Muscle layer of duodenum (tissue), 2 donors: ENCODE measurements at regions not wholly inside any gene's neighbourhood (a gene's known extent, or its start where the extent isn't known, plus 50 kb on each side); places are given as distances from the start of the nearest gene placed in this dataset.
"Not testable (repeated sequence)": the region's sequence is repeated elsewhere in the genome, so short reads cannot be mapped to it uniquely, and the experiment has no call there.

Experiments used
- H3K27ac ChIP-seq: one replicate; pipeline ENCODE4 v1.7.0; 2013; ENCODE audit warnings: mild to moderate bottlenecking, low read length
- H3K27me3 ChIP-seq: one replicate; pipeline ENCODE4 v1.7.0; 2013; ENCODE audit warnings: low read depth, mild to moderate bottlenecking, control low read depth, low read length
- H3K36me3 ChIP-seq, 2 donors: one replicate each; pipeline ENCODE4 v1.7.0; 2013; ENCODE audit warnings: low read length in 2 of 2, control low read depth in 1 of 2, mild to moderate bottlenecking in 1 of 2; ENCODE audit not compliant: insufficient read depth in 2 of 2, control insufficient read depth in 1 of 2
- H3K4me1 ChIP-seq, 2 donors: one replicate each; pipeline ENCODE4 v1.7.0; 2013; ENCODE audit warnings: low read length in 2 of 2, mild to moderate bottlenecking in 2 of 2, control low read depth in 1 of 2, moderate library complexity in 1 of 2; ENCODE audit not compliant: insufficient read depth in 2 of 2, control insufficient read depth in 1 of 2
- H3K4me3 ChIP-seq, 2 donors: one replicate each; pipeline ENCODE4 v1.7.0; 2013; ENCODE audit warnings: low read length in 2 of 2, low read depth in 1 of 2, mild to moderate bottlenecking in 1 of 2
- H3K9me3 ChIP-seq, 2 donors: one replicate each; pipeline ENCODE4 v1.7.0; 2013; ENCODE audit warnings: low read length in 2 of 2, control low read depth in 1 of 2, mild to moderate bottlenecking in 1 of 2; ENCODE audit not compliant: control insufficient read depth in 1 of 2
- donor health status: healthy.

- not testable (repeated sequence) for H3K9me3 ChIP-seq, H3K4me1 ChIP-seq, H3K4me3 ChIP-seq, H3K36me3 ChIP-seq, H3K27me3 ChIP-seq, H3K27ac ChIP-seq
Measured at GRCh38 chr12:131247875-131248274, 294.2 kb downstream of the ADGRD1 start.

GRCh38 chr12:131249246-131250027 lies 295.7 kb downstream of the ADGRD1 start:
- Histone ChIP-seq H3K27me3 (no peaks in the 10 kb centered on the region), H3K4me3 (no peak overlapping the region), H3K4me1 (no peaks in the 10 kb centered on the region), H3K9me3 (no peaks in the 10 kb centered on the region), H3K36me3 (no peaks in the 10 kb centered on the region), H3K27ac (no peak overlapping the region)

- no peaks in the 10 kb centered on the region for H3K4me1 ChIP-seq
- no peaks in the 10 kb centered on the region for H3K27me3 ChIP-seq
- no peaks in the 10 kb centered on the region for H3K9me3 ChIP-seq
- H3K27ac ChIP-seq: no peak overlapping the region
- H3K4me3 ChIP-seq: no peak overlapping the region
- no peaks in the 10 kb centered on the region for H3K36me3 ChIP-seq
Measured at GRCh38 chr12:131250028-131250950, 296.6 kb downstream of the ADGRD1 start.

DNA sequence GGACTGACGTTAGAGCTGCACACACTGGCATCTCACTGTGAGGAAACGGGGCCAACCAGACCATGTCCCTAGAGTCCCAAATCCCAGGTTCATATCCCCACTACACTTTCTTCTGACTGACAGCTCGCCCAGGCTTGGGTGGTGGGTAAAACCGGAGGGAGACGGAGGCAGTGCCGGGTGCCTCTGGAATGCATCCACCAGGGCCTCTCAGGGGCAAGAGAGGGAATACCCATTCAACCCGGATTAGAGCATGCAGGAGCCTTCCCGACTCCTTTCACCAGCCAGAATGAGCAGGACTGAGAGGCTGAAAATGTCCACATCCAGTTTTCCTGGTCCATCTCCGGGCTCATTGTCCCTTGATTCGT lies 297.2 kb downstream of the ADGRD1 start:
- Histone ChIP-seq H3K36me3 (no peaks in the 10 kb centered on the region), H3K9me3 (no peaks in the 10 kb centered on the region), H3K27ac (no peak overlapping the region), H3K4me1 (no peaks in the 10 kb centered on the region), H3K4me3 (no peak overlapping the region), H3K27me3 (no peaks in the 10 kb centered on the region)

DNA sequence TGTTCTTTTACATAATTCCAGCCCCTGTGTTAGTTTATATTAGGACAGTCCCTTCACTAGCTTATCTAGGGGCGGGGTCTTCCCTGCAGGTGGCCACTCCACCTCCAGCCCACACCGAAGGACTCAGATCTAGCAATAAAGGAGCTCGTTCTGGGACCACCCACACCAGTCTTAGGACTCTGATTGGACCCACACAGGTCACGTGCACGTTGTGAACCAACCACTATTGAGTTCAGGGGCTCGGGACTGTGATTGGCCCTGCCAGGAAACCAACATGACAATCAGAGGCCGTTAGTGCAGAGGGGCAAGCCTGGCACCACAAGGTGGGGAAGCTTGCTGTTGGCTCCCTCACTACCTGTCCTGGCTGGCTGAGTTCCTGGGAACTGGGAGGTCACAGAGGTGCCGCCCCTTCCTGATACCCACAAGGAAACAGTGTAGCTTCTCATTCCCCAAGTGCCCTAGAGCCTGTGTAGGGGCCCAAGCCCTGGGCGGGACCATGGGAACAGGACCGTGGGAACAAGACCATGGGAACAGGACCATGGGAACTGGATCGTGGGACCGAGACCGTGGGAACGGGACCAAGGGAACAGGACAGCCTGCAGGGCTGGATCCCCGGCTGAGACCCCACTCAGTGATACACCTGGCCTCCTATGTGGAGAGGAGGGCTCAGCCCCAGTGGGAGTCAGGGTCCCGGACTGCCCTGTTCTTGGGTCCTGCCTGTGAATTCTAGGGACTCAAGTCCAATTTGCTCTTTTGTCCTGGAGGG lies 297.8 kb downstream of the ADGRD1 start:
- no peaks in the 10 kb centered on the region for H3K9me3 ChIP-seq
- H3K27me3 ChIP-seq: no peaks in the 10 kb centered on the region
- H3K4me3 ChIP-seq: no peak overlapping the region
- no peaks in the 10 kb centered on the region for H3K4me1 ChIP-seq
- H3K36me3 ChIP-seq: no peaks in the 10 kb centered on the region
- no peak overlapping the region for H3K27ac ChIP-seq

DNA sequence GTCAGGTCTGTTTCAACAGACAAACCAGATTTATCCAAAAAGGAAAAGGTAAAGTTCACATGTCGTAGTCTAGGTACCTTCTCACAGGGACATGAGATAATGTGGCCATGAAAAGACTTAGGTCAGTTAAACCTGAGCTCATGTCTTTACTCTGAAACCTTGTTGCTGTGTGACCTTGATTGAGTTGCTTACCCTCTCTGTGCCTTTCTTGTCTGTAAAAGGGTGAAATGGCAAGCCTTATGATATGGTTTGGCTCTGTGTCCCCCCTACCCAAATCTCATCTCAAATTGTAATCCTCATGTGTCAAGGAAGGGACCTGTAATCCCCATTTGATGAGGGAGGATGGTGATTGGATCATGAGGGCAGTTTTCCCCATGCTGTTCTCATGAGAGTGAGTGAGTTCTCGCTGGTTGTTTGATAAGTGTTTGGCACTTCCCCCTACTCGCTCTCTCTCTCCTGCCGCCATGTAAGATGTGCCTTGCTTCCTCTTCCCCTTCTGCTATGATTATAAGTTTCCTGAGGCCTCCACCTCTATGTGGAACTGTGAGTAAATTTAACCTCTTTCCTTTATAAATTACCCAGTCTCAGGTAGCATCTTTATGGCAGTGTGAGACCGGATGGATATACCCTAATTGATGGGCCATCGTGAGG lies 299.8 kb downstream of the ADGRD1 start:
- Histone ChIP-seq H3K9me3 (no peaks in the 10 kb centered on the region), H3K27ac (no peak overlapping the region), H3K4me3 (no peak overlapping the region), H3K4me1 (no peaks in the 10 kb centered on the region), H3K27me3 (no peaks in the 10 kb centered on the region), H3K36me3 (no peaks in the 10 kb centered on the region)

DNA sequence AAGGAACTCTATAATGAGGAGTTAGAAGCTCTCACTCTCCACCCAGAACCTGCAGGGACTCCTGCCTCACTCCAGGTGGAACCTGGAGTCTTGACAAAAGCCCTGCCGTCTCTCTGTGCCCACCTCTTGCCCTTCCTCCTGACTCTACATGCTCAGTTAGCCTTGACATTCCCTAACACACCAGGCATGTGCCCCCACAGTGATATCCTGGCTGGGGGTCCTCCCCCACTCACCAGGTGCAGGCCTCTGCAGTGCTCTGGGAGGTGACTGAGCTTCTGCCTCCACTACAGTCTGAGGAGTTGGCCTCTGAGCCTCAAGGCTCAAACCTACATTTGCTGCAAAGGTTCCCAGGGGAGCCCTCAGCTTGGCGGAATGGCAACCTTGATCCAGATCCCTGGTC lies 300.7 kb downstream of the ADGRD1 start:
- H3K4me3 ChIP-seq: no peak overlapping the region
- H3K27me3 ChIP-seq: no peaks in the 10 kb centered on the region
- no peaks in the 10 kb centered on the region for H3K9me3 ChIP-seq
- H3K4me1 ChIP-seq: no peaks in the 10 kb centered on the region
- H3K36me3 ChIP-seq: no peaks in the 10 kb centered on the region
- H3K27ac ChIP-seq: no peak overlapping the region

DNA sequence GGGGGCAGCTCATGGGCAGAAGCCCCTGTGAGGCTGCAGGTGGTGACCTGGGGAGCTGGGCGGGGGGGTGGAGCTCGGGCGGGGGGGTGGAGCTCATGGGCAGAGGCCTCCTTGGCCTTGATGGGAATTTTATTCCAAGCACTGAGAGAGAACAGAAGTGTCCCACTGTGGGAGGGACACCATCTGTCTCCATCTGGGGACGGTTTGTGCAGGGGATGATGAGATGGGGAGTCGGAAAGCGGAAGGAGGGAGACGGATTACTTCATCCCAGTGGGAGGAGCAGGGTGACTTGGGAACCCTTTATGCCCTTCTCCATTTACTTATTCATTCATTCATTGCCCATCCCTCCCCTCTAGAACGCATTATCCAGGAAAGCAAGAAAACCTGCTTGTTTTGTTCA lies 304.7 kb downstream of the ADGRD1 start:
- H3K27ac ChIP-seq: no peak overlapping the region
- H3K27me3 ChIP-seq: no peaks in the 10 kb centered on the region

GRCh38 chr12:131260251-131260905 lies 306.7 kb downstream of the ADGRD1 start:
- Histone ChIP-seq H3K27ac (no peak overlapping the region), H3K9me3 (no peaks in the 10 kb centered on the region), H3K4me1 (no peaks in the 10 kb centered on the region), H3K36me3 (no peaks in the 10 kb centered on the region), H3K4me3 (no peak overlapping the region), H3K27me3 (no peaks in the 10 kb centered on the region)

More for the DNA sequence above, 304.7 kb downstream of the ADGRD1 start:
- no peak overlapping the region for H3K4me3 ChIP-seq
- H3K36me3 ChIP-seq: no peaks in the 10 kb centered on the region
- H3K4me1 ChIP-seq: no peaks in the 10 kb centered on the region
- no peaks in the 10 kb centered on the region for H3K9me3 ChIP-seq

- no peak overlapping the region for H3K4me3 ChIP-seq
- H3K9me3 ChIP-seq: no peaks in the 10 kb centered on the region
- H3K36me3 ChIP-seq: no peaks in the 10 kb centered on the region
- no peaks in the 10 kb centered on the region for H3K4me1 ChIP-seq
- no peak overlapping the region for H3K27ac ChIP-seq
- H3K27me3 ChIP-seq: no peaks in the 10 kb centered on the region
Measured at GRCh38 chr12:131260954-131261353, 307.2 kb downstream of the ADGRD1 start.
